Caki2 (cell line): ENCODE measurements at regions not wholly inside any gene's neighbourhood (a gene's known extent, or its start where the extent isn't known, plus 50 kb on each side); places are given as distances from the start of the nearest gene placed in this dataset.
"Not testable (repeated sequence)": the region's sequence is repeated elsewhere in the genome, so short reads cannot be mapped to it uniquely, and the experiment has no call there.

Experiments used
- DNase-seq: peaks from one replicate; pipeline ENCODE4 v3.0.0-alpha.2; 2015; ENCODE audit warnings: low read depth
- in situ Hi-C: cut with HindIII; loops from 2 replicates; pipeline ENCODE4 v1.10.0; 2016; ENCODE audit warnings: low sequenced_read_pairs, low pct_unique_long_range_greater_than_20kb, mixed read lengths

DNA sequence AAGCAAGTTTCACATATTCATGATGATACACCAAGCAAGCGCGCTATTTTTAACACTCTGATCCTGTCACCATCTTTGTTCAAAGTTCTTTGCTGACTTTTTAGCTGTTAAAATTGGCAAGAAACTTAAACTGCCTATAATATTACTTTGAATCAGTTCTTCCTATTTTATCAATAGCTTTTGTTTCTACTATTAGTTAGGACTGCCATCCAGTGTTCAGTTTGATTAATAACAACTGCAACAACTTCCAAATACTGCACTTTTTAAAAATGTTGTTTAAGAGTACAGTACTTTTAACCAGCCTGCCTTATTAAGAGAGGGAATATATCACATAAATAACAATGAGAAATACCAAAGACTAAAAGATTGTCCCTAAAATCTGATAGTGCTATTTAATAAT, 614.3 kb downstream of the FAM133A start:
- in situ Hi-C loops, result no loop called here
- no peak for DNase-seq

DNA sequence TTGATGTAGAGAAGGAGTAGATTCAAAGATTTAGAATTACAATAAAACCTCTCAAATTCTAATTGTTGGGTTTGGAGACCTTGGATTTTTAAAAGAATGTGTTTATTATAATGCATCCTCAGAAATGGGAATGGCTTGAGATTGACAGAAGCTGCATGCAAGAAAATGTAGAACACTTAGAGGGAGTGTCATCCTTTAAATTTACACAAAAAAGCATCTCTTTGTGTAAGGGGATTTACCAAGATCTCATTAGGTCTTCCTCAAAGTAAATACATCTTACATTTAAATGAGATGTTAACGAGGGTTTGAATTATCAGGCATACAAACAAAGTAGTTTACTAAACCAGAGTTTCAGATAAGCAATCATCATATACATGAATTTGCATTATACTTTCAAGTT, 615.0 kb downstream of the FAM133A start:
- in situ Hi-C loops, result no loop called here
- no peak for DNase-seq

DNA sequence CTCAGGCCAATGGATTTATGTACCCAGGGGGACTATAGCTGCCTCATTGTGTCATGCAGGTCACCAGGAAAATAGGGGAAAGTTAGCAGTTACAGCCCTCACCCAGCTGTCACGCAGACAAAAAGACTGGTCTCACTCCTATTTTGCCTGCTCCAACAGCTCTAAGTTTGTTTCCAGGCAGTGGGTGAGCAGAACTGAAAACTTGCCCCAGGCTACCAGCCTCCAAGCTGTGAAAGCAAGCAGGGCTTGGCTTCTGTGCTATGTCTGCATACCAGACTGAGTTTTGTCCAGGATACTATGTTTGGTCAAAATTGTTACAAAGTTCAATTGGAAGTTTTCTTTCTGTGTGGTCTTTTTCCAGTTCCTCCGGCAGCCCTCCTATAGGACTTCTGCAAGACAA, 628.4 kb downstream of the FAM133A start:
- in situ Hi-C loops, result no loop called here
- no peak for DNase-seq

DNA sequence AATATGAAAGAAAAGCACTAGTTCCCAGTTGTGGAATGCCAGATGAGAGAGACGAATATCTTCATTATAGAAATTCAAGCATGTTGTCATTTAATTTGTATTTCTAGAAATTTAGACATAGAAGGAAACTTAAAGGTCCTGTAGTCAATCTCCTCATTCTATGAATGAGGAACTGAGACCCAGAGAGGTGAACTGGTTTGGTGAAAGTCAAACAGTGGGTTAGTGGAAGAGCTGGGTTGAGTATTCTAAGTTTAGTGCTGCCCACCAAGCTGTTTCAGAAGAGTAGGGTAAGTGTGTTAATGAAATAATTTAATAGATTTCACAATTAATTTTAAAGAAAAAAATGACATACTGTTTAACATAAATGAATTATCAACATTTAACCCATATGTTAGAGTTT, 655.2 kb downstream of the FAM133A start:
- in situ Hi-C loops, result no loop called here
- DNase-seq, result no peak

GRCh38 chrX:94341730-94342129, 667.7 kb downstream of the FAM133A start:
- DNase-seq, in situ Hi-C loops: not testable (repeated sequence)

DNA sequence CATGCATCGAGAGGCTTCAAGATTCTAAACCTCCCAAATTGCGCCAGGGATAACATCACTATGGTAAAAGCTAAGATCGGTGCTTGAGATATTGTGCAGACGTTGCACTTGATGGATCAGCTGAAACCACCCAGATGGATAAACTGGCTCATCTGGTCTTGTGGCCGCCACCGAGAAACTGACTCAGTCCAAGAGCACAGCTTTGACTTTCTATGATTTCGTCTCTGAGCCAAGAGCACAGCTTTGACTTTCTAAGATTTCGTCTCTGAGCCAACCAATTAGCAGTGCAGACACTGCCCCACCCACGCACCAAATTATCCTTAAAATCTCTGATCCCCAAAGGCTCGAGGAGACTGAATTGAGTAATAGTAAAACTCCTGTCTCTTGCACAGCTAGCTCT, 687.2 kb downstream of the FAM133A start:
- in situ Hi-C loops, result no loop called here
- no peak for DNase-seq

DNA sequence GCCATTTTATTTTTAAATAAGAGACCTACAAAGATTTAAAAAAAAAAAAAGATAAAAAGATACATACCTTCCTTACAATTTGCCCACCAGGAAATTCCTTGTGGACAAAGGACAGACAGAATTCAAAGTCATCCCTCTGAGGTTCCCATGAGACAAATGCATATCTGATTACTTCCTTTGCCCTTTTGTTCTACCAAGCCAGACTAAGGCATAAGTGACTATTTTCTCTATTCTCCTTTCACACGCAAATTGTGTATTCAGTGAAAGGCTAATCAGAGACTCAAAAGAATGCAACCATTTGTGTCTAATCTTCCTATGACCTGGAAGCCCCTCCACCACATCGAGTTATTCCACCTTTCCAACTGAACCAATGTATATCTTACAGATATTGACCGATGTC, 691.7 kb downstream of the FAM133A start:
- DNase-seq, result no peak
- in situ Hi-C loops, result no loop called here

- in situ Hi-C loops, result no loop called here
- DNase-seq, result peak; percentile 4
Measured at GRCh38 chrX:94366616-94367015, 692.6 kb downstream of the FAM133A start.

DNA sequence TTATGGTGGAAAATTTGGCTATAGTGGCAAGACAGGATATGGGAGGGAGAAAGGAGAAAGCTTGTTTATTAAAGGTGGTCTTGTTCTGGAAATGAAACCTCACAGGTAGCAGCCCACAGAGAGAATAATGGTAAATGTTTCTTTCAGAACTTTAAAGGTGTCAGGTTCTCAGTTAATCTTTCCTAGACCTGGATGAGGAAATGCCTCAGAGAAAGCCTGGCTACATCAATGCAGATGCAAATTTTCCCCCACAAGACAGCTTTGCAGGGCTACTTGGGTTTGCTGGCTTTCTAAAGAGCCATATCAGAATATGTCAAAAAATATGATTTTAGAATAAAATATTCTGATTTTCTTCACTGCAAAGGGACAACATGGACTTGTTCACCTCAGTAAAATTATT, 715.0 kb downstream of the FAM133A start:
- DNase-seq, result no peak
- in situ Hi-C loops, result no loop called here

DNA sequence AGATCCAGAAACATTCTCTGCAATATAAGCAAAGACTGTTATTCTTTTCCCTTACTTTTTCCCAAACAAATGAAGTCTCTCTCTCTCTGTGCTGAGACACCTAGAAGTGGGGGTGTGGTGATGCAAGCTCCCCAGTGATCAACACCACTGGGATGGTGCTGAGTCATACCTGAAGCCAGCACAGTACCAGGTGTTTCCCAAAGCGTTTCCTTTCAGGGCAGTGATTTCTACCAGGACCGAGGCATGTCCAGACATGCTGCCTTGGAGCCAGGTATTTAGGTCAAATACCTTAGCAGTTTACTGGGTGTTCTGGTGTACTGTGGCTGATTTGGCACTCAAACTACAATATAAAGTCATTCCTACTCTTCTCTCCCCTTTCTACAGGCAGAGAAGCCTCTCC, 726.5 kb downstream of the FAM133A start:
- DNase-seq, result peak; percentile 14
- in situ Hi-C loops, result no loop called here

DNA sequence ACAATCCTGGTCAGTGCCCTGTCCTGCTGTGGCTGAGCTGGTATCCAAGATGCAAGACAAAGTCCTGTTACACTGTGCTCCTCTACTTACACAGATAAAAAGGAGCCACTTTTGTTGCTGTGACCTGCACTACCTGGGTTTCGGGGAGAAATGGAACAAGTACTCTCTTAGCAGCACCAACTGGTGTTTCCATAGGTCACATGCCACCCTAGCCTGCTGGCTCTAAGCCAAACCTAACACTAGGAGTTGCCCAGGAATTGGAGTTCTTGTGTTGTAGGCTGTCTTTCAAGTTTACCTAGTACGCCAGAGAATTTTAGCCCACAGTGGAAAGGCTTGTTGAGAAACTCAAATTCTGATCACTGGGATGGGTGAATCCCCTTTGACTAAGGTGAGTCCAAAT, 727.4 kb downstream of the FAM133A start:
- peak; percentile 0 for DNase-seq
- in situ Hi-C loops, result no loop called here

DNA sequence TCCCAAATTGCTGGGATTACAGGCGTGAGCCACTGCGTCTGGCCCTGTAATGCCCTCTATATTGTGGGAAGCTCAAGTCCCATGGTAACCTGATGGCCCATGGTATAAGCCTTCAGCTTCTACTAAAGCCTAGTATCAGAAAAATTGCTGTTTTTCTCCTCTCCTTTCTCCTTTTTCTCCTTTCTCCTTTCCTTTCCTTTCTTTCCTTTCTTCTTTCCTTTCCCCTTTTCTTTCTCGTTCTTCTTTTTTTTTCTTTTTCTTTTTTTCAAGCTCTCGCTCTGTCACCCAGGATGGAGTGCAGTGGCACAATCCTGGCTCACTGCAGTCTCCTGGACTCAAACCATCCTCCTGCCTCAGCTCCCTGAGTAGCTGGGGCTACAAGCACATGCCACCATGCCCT, 740.7 kb downstream of the FAM133A start:
- in situ Hi-C loops, result no loop called here
- DNase-seq, result no peak

- no peak for DNase-seq
- in situ Hi-C loops, result no loop called here
Measured at GRCh38 chrX:94418065-94418464, 744.1 kb downstream of the FAM133A start.

DNA sequence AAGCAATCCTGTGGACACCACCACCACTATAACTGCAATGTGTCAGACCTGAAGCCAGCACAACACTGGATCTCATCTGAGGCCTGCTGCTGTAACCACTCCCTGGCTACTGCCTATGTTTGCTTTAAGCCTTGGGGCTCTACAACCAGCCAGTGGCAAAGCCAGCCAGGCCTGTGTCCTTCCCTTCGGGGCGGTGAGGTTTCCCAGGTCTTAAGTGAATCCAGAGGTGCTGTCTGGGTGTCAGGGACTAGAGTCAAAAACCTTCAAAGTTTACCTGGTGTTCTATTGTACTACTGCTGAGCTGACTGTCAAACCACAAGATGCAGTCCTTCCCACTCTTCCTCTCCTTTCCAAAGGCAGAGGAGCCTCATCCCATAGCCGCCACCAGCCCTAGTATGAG, 750.5 kb downstream of the FAM133A start:
- no peak for DNase-seq
- in situ Hi-C loops, result no loop called here

GRCh38 chrX:94430091-94430490, 756.1 kb downstream of the FAM133A start:
- in situ Hi-C loops, result no loop called here

DNA sequence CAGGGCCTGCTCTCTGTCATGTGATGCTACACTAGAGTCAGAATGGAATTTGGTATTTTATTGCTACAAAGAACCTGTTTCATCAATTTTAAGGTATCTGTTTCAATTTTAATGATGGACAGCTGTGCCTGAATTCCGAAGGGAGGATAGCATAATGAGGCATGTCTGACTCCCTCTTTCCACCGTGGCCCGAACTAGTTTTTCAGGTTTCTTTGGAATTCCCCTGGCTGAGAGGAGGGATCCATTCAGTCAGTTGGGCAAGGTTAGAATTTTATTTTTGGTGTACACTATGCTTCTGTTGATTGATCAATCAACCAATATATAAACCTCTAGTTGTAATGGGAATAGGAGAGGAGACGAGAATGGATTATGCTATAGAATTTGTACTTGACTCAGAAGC, 761.8 kb downstream of the FAM133A start:
- in situ Hi-C loops, result no loop called here
- DNase-seq, result no peak

More at GRCh38 chrX:94430091-94430490, 756.1 kb downstream of the FAM133A start:
- no peak for DNase-seq

DNA sequence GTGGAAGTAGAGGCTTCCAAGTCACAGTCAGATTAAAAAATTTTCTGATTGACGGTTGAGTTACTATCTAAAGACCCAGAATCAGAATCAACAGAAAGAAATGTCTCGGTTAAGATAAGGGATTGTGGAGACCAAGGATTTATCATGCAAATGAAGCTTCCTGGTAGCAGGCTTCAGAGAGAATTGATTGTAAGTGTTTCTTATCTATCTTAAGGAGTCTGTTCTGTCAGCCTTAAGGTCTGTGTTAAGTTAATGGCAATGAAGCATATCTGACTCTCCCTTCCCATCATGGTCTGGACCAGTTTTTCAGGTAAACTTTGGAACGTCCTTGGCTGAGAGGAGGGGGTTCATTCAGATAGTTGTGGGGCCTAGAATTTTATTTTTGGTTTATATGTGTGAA, 780.2 kb downstream of the FAM133A start:
- DNase-seq, result no peak
- in situ Hi-C loops, result no loop called here

DNA sequence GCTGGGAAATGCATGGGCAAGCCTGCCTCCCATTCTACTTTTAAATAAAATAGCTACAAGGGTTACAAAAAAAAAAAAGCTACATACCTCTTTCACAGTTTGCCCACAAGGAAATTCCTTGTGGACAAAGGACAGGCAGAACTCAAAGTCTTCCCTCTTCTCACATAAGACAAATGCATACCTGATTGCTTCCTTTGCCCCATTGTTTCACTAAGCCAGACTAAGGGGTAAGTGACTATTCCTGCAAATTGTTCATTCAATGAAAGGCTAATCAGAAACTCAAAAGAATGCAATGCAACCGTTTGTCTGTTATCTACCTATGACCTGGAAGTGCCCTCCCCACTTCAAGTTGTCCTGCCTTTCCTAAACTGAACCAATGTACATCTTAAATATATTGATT, 780.6 kb downstream of the FAM133A start:
- in situ Hi-C loops, result no loop called here
- DNase-seq, result no peak

DNA sequence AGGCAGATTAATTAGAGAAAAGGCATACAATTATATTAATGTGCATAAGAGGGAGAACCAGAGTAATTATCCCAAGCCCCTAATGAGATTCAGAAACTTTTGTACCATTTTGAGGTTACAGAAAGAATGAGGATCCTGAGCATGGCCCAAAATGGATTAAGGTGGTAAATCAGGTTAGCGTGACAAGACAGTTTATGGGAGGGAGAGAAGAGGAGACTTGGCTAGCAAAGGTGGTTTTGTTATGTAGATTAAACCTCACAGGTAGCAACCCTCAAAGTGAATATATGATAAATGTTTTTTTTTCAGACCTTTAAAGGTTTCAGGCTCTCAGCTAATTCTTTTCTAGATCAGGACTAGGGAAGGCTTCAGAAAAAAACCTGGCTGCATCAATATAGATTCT, 781.8 kb downstream of the FAM133A start:
- in situ Hi-C loops, result no loop called here
- no peak for DNase-seq

GRCh38 chrX:94492541-94492940, 818.5 kb downstream of the FAM133A start:
- in situ Hi-C loops, result no loop called here
- no peak for DNase-seq

- DNase-seq, result no peak
- in situ Hi-C loops, result no loop called here
Measured at GRCh38 chrX:94493405-94493804, 819.4 kb downstream of the FAM133A start.
